ENCODE measurements at regions not wholly inside any gene's neighbourhood (a gene's known extent, or its start where the extent isn't known, plus 50 kb on each side); places are given as distances from the start of the nearest gene placed in this dataset.

- no peak for TF ChIP-seq REST (tag by site-specific recombination; IDR thresholded peaks at IDR 0.05)
Measured at GRCh38 chr2:146461068-146461467, 1383.8 kb upstream of the ACVR2A start (continued).

- Histone ChIP-seq H3K27ac (ENCODE audit: extremely low read depth, low read depth, low read length) (no peak overlapping the region), H3K36me3 (ENCODE audit: control insufficient read depth in 2 of 2, insufficient read depth in 1 of 2, low read length in 2 of 2) (no peaks in the 10 kb centered on the region), H3K4me1 (ENCODE audit: control insufficient read depth, insufficient read depth, low read length) (no peaks in the 10 kb centered on the region), H3K9me3 (ENCODE audit: control insufficient read depth, insufficient read depth, low read depth, low read length) (no peaks in the 10 kb centered on the region), H3K4me3 (ENCODE audit: low read depth, low read length) (no peak overlapping the region)
- TF ChIP-seq KLF9 (tag by site-specific recombination; IDR thresholded peaks at IDR 0.05; ENCODE audit: low read depth) (no peak), KLF10 (tag by site-specific recombination; IDR thresholded peaks at IDR 0.05) (no peak), SETDB1 (IDR thresholded peaks at IDR 0.05; ENCODE audit: insufficient read length, low read length) (peak; percentile 63), GLIS2 (tag by site-specific recombination; IDR thresholded peaks at IDR 0.05) (no peak), ZNF248 (tag by site-specific recombination; IDR thresholded peaks at IDR 0.05) (no peak), ZBTB6 (tag by site-specific recombination; IDR thresholded peaks at IDR 0.05) (no peak), ZNF324 (tag by site-specific recombination; IDR thresholded peaks at IDR 0.05) (no peak), TRIM28 (IDR thresholded peaks at IDR 0.05; ENCODE audit: borderline replicate concordance, low read length) (peak; percentile 67; the same call in 1 of the 2 replicates), ZNF311 (tag by site-specific recombination; IDR thresholded peaks at IDR 0.05; ENCODE audit: borderline replicate concordance) (no peak), ZNF747 (tag by site-specific recombination; IDR thresholded peaks at IDR 0.05) (no peak), ZNF416 (tag by site-specific recombination; IDR thresholded peaks at IDR 0.05) (no peak), ZNF239 (tag by site-specific recombination; IDR thresholded peaks at IDR 0.05) (no peak), GLI2 (tag by site-specific recombination; IDR thresholded peaks at IDR 0.05; ENCODE audit: borderline replicate concordance, low read depth) (no peak), ZEB2 (tag by site-specific recombination; IDR thresholded peaks at IDR 0.05) (no peak), REST (tag by site-specific recombination; IDR thresholded peaks at IDR 0.05) (no peak)
- ChIA-PET POLR2A (no interaction called here), CTCF (no interaction called here)
Measured at GRCh38 chr2:146458585-146458984, 1386.2 kb upstream of the ACVR2A start.

- H3K4me1 ChIP-seq (ENCODE audit: control insufficient read depth, insufficient read depth, low read length): no peaks in the 10 kb centered on the region
- no peak overlapping the region for H3K27ac ChIP-seq (ENCODE audit: extremely low read depth, low read depth, low read length)
- H3K4me3 ChIP-seq (ENCODE audit: low read depth, low read length): no peak overlapping the region
- H3K9me3 ChIP-seq (ENCODE audit: control insufficient read depth, insufficient read depth, low read depth, low read length): no peaks in the 10 kb centered on the region
- ChIA-PET POLR2A (no interaction called here), CTCF (no interaction called here)
- no peaks in the 10 kb centered on the region for H3K36me3 ChIP-seq (ENCODE audit: control insufficient read depth in 2 of 2, insufficient read depth in 1 of 2, low read length in 2 of 2)
- TF ChIP-seq ZNF610 (tag by site-specific recombination; IDR thresholded peaks at IDR 0.05; ENCODE audit: borderline replicate concordance) (no peak), ZNF560 (tag by site-specific recombination; IDR thresholded peaks at IDR 0.05; ENCODE audit: borderline replicate concordance) (no peak), TCF7L2 (IDR thresholded peaks at IDR 0.05; ENCODE audit: borderline replicate concordance, low read depth, low read length) (no peak), ZBTB48 (tag by site-specific recombination; IDR thresholded peaks at IDR 0.05) (no peak), ZBTB1 (tag by site-specific recombination; IDR thresholded peaks at IDR 0.05) (no peak), ZNF830 (tag by site-specific recombination; IDR thresholded peaks at IDR 0.05; ENCODE audit: low read depth) (no peak), BCL6B (tag by site-specific recombination; IDR thresholded peaks at IDR 0.05) (no peak), ZNF645 (tag by site-specific recombination; IDR thresholded peaks at IDR 0.05) (no peak), ZNF335 (tag by site-specific recombination; conservative IDR thresholded peaks at IDR 0.05) (no peak), ZNF48 (tag by site-specific recombination; IDR thresholded peaks at IDR 0.05) (no peak)
Measured at GRCh38 chr2:146457221-146457620, 1387.6 kb upstream of the ACVR2A start.

Data from HEK293 (cell line).